Osteoblast (primary cell): ENCODE measurements at regions not wholly inside any gene's neighbourhood (a gene's known extent, or its start where the extent isn't known, plus 50 kb on each side); places are given as distances from the start of the nearest gene placed in this dataset.

Source experiments
- DNase-seq: peaks from one replicate; pipeline ENCODE4 v3.0.0; 2011; ENCODE audit warnings: low spot score, mixed read lengths; ENCODE audit not compliant: insufficient read length; ENCODE audit errors: missing footprints
- H2AFZ ChIP-seq: 2 replicates; pipeline ENCODE4 v1.6.0; 2011; ENCODE audit warnings: mild to moderate bottlenecking, low read length
- H3K27ac ChIP-seq: 2 replicates; pipeline ENCODE4 v1.5.1; 2011; ENCODE audit warnings: mild to moderate bottlenecking, low read depth, low read length, moderate library complexity
- H3K27me3 ChIP-seq: 2 replicates; pipeline ENCODE4 v1.6.0; 2012; ENCODE audit warnings: mild to moderate bottlenecking, control low read depth, inconsistent platforms, low read length, moderate library complexity; ENCODE audit not compliant: insufficient read depth
- H3K36me3 ChIP-seq: 2 replicates; pipeline ENCODE4 v1.5.1; 2011; ENCODE audit warnings: mild to moderate bottlenecking, low read length, control low read depth, moderate library complexity; ENCODE audit not compliant: insufficient read depth
- H3K4me1 ChIP-seq: 2 replicates; pipeline ENCODE4 v1.5.1; 2011; ENCODE audit warnings: mild to moderate bottlenecking, low read length, control low read depth, moderate library complexity; ENCODE audit not compliant: insufficient read depth
- H3K4me2 ChIP-seq: 2 replicates; pipeline ENCODE4 v1.6.0; 2011; ENCODE audit warnings: mild to moderate bottlenecking, low read length; ENCODE audit not compliant: insufficient read depth
- H3K4me3 ChIP-seq: fragments of 200-600 bp; sonication (generic); 3 replicates; pipeline ENCODE4 v1.5.1; 2012; ENCODE audit warnings: mild to moderate bottlenecking, low read length, inconsistent platforms; ENCODE audit not compliant: insufficient read depth
- H3K79me2 ChIP-seq: 2 replicates; pipeline ENCODE4 v1.6.0; 2012; ENCODE audit warnings: mild to moderate bottlenecking, low read length, control low read depth, inconsistent platforms; ENCODE audit not compliant: insufficient read depth
- H3K9me3 ChIP-seq: 2 replicates; pipeline ENCODE4 v1.5.1; 2011; ENCODE audit warnings: low read depth, low read length, control low read depth
- H4K20me1 ChIP-seq: 2 replicates; pipeline ENCODE4 v1.6.0; 2012; ENCODE audit warnings: mild to moderate bottlenecking, low read length, control low read depth; ENCODE audit not compliant: insufficient read depth
- TF ChIP-seq, protein P1 (sequence below): IDR thresholded peaks from 2 replicates; pipeline ENCODE4 v1.5.1; 2011; ENCODE audit warnings: mild to moderate bottlenecking, low read depth, low read length, moderate library complexity; ENCODE audit errors: extremely low read depth

GRCh38 chr2:83055376-83056010 is 1403.6 kb downstream of the SUCLG1 start:
- no peaks in the 10 kb centered on the region for H3K79me2 ChIP-seq

DNA sequence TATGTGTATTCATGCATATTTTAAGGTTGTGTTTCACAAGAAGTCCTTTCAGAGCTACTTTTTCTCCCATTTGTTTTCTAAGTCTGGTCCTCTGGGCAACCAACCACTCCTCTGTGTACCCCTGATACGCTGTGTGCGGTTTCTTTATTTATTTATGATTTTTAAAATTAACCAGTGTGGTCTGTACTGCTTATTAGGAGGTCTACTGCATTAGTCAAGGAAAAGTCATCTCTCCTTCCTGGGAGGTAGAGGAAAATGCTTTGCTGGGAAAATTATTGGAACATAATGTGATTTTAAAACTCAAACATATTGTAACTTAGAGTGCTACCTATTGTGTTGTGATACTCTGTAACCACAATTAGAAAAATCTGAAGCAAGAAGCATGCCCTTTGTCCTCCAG is 1404.3 kb downstream of the SUCLG1 start:
- H3K9me3 ChIP-seq = peaks cover 2% of the 10 kb centered on the region
- peak overlapping the region; percentile 39 for H3K4me2 ChIP-seq
- H2AFZ ChIP-seq = peak overlapping the region; percentile 41
- H3K4me1 ChIP-seq = peaks cover 14% of the 10 kb centered on the region
- TF ChIP-seq, protein P1, sequence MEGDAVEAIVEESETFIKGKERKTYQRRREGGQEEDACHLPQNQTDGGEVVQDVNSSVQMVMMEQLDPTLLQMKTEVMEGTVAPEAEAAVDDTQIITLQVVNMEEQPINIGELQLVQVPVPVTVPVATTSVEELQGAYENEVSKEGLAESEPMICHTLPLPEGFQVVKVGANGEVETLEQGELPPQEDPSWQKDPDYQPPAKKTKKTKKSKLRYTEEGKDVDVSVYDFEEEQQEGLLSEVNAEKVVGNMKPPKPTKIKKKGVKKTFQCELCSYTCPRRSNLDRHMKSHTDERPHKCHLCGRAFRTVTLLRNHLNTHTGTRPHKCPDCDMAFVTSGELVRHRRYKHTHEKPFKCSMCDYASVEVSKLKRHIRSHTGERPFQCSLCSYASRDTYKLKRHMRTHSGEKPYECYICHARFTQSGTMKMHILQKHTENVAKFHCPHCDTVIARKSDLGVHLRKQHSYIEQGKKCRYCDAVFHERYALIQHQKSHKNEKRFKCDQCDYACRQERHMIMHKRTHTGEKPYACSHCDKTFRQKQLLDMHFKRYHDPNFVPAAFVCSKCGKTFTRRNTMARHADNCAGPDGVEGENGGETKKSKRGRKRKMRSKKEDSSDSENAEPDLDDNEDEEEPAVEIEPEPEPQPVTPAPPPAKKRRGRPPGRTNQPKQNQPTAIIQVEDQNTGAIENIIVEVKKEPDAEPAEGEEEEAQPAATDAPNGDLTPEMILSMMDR = no peak
- no peaks in the 10 kb centered on the region for H3K79me2 ChIP-seq
- peak; percentile 14 for DNase-seq
- peak overlapping the region; percentile 67 for H3K27ac ChIP-seq
- H3K27me3 ChIP-seq = no peaks in the 10 kb centered on the region
- no peak overlapping the region for H3K4me3 ChIP-seq
- no peaks in the 10 kb centered on the region for H3K36me3 ChIP-seq
- H4K20me1 ChIP-seq = no peaks in the 10 kb centered on the region

More at GRCh38 chr2:83055376-83056010, 1403.6 kb downstream of the SUCLG1 start:
- no peaks in the 10 kb centered on the region for H3K27me3 ChIP-seq
- peaks cover 2% of the 10 kb centered on the region for H3K9me3 ChIP-seq
- H3K4me2 ChIP-seq = peak overlapping the region; percentile 39
- TF ChIP-seq, protein P1 = no peak
- H3K27ac ChIP-seq = peak overlapping the region; percentile 67
- H3K36me3 ChIP-seq = no peaks in the 10 kb centered on the region
- no peaks in the 10 kb centered on the region for H4K20me1 ChIP-seq
- H3K4me3 ChIP-seq = no peak overlapping the region
- H2AFZ ChIP-seq = no peak overlapping the region
- peaks cover 14% of the 10 kb centered on the region for H3K4me1 ChIP-seq
- peak; percentile 14 for DNase-seq

DNA sequence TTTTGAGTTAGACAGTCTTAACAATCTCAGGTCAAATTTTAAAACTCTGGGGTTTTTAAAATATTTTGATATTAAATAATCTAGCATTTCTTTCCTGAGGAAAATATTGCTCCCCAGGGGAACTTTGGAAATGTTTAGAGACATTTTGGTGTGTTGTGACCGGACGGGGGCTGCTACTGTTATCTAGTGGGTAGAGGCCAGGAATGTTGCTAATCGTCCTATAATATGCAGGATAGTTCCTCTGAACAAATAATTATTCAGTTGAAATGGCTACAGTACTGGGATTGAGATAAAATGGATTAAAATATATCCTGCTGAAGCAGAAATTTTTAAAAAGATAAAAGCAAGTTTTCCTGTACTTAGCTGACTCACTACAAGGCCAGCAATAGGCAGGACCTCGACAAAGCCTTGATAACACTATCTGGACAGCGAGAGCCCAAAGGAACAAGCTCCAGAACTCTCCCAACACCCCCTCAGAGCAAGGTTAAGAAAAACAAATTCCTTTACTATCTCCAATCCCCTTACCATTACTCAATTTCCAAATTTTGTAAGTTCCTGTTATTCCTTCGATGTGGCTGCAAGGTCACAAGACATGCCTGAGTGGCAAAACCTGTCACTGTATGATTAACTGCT is 1407.4 kb downstream of the SUCLG1 start:
- Histone ChIP-seq H3K4me2 (no peak overlapping the region), H3K36me3 (no peaks in the 10 kb centered on the region), H4K20me1 (no peaks in the 10 kb centered on the region), H3K27ac (no peak overlapping the region), H3K4me1 (peaks cover 14% of the 10 kb centered on the region), H2AFZ (no peak overlapping the region), H3K9me3 (no peaks in the 10 kb centered on the region), H3K27me3 (no peaks in the 10 kb centered on the region), H3K79me2 (no peaks in the 10 kb centered on the region), H3K4me3 (no peak overlapping the region)
- TF ChIP-seq, protein P1 = no peak
- peak; percentile 43 for DNase-seq

DNA sequence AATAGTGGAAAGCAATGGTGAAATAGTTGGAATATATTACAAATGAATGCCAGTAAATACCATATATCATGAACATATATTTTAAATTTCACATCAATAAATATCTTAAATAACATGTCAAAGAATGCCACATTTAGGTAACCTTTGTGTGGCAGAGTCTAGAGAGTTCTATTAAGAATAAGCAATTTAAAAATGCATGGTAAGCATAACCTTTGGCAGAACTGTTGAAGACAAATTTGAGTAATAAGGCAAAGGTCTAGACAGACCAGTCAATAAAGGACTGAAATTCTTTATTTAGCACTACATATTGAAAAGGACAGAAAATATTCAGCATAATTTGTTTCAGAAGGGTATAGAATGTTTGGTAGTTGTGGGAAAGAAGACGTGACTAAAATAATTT is 1417.0 kb downstream of the SUCLG1 start:
- TF ChIP-seq, protein P1 = no peak
- no peak overlapping the region for H3K4me3 ChIP-seq
- no peak overlapping the region for H2AFZ ChIP-seq
- no peak overlapping the region for H3K4me2 ChIP-seq
- no peaks in the 10 kb centered on the region for H4K20me1 ChIP-seq
- no peaks in the 10 kb centered on the region for H3K9me3 ChIP-seq
- H3K79me2 ChIP-seq = no peaks in the 10 kb centered on the region
- H3K36me3 ChIP-seq = no peaks in the 10 kb centered on the region
- no peaks in the 10 kb centered on the region for H3K27me3 ChIP-seq
- H3K4me1 ChIP-seq = no peaks in the 10 kb centered on the region
- no peak overlapping the region for H3K27ac ChIP-seq
- no peak for DNase-seq
